ENCODE measurements at regions not wholly inside any gene's neighbourhood (a gene's known extent, or its start where the extent isn't known, plus 50 kb on each side); places are given as distances from the start of the nearest gene placed in this dataset.
"Not testable (repeated sequence)": the region's sequence is repeated elsewhere in the genome, so short reads cannot be mapped to it uniquely, and the experiment has no call there.

GRCh38 chr3:194262176-194262924, 88.8 kb downstream of the CPN2 start:
- DNase-seq (ENCODE audit: low read depth) (no peak), FAIRE-seq (no peak)
- TF ChIP-seq, protein P1, sequence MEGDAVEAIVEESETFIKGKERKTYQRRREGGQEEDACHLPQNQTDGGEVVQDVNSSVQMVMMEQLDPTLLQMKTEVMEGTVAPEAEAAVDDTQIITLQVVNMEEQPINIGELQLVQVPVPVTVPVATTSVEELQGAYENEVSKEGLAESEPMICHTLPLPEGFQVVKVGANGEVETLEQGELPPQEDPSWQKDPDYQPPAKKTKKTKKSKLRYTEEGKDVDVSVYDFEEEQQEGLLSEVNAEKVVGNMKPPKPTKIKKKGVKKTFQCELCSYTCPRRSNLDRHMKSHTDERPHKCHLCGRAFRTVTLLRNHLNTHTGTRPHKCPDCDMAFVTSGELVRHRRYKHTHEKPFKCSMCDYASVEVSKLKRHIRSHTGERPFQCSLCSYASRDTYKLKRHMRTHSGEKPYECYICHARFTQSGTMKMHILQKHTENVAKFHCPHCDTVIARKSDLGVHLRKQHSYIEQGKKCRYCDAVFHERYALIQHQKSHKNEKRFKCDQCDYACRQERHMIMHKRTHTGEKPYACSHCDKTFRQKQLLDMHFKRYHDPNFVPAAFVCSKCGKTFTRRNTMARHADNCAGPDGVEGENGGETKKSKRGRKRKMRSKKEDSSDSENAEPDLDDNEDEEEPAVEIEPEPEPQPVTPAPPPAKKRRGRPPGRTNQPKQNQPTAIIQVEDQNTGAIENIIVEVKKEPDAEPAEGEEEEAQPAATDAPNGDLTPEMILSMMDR (IDR thresholded peaks at IDR 0.05; ENCODE audit: insufficient read depth, low read length, severe bottlenecking), result no peak
- no peak overlapping the region for H3K4me3 ChIP-seq (ENCODE audit: low read depth, low read length)
- no peaks in the 10 kb centered on the region for H3K36me3 ChIP-seq (ENCODE audit: control insufficient read depth, insufficient read depth, low read length)
- H3K27me3 ChIP-seq (ENCODE audit: control insufficient read depth, insufficient read depth, low read length), result no peaks in the 10 kb centered on the region

DNA sequence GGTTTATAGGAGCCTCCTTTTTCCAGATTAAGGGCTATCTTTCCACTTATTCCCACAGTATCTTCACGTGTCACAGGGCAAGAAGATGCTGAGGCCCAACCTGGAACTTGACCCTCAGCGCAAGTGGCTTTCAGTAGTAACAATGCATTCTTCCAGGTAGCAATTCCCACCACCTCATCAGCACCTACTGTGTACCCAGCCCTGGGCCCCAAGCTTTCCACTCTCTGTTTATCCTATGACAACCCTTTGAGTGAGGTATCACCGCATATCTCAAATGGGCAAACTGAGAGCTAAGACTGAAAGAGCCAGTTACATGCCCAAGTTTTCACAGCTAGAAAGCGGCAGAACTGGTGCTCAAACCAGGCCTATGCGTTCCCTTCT, 88.2 kb downstream of the CPN2 start:
- no peak overlapping the region for H3K4me3 ChIP-seq (ENCODE audit: low read depth, low read length)
- H3K36me3 ChIP-seq (ENCODE audit: control insufficient read depth, insufficient read depth, low read length), result no peaks in the 10 kb centered on the region
- FAIRE-seq, result no peak
- DNase-seq (ENCODE audit: low read depth), result no peak
- TF ChIP-seq, protein P1 (IDR thresholded peaks at IDR 0.05; ENCODE audit: insufficient read depth, low read length, severe bottlenecking), result no peak
- no peaks in the 10 kb centered on the region for H3K27me3 ChIP-seq (ENCODE audit: control insufficient read depth, insufficient read depth, low read length)

- not testable (repeated sequence) for H3K36me3 ChIP-seq (ENCODE audit: control insufficient read depth, insufficient read depth, low read length); FAIRE-seq; DNase-seq (ENCODE audit: low read depth); H3K27me3 ChIP-seq (ENCODE audit: control insufficient read depth, insufficient read depth, low read length); H3K4me3 ChIP-seq (ENCODE audit: low read depth, low read length)
These were observed 86.3 kb downstream of the CPN2 start for GRCh38 chr3:194264631-194265504.

GRCh38 chr3:194265505-194265892, 85.6 kb downstream of the CPN2 start:
- TF ChIP-seq, protein P1 (IDR thresholded peaks at IDR 0.05; ENCODE audit: insufficient read depth, low read length, severe bottlenecking), result no peak
- FAIRE-seq (no peak), DNase-seq (ENCODE audit: low read depth) (peak; percentile 55)
- no peaks in the 10 kb centered on the region for H3K36me3 ChIP-seq (ENCODE audit: control insufficient read depth, insufficient read depth, low read length)
- H3K4me3 ChIP-seq (ENCODE audit: low read depth, low read length), result no peak overlapping the region
- H3K27me3 ChIP-seq (ENCODE audit: control insufficient read depth, insufficient read depth, low read length), result no peaks in the 10 kb centered on the region

DNA sequence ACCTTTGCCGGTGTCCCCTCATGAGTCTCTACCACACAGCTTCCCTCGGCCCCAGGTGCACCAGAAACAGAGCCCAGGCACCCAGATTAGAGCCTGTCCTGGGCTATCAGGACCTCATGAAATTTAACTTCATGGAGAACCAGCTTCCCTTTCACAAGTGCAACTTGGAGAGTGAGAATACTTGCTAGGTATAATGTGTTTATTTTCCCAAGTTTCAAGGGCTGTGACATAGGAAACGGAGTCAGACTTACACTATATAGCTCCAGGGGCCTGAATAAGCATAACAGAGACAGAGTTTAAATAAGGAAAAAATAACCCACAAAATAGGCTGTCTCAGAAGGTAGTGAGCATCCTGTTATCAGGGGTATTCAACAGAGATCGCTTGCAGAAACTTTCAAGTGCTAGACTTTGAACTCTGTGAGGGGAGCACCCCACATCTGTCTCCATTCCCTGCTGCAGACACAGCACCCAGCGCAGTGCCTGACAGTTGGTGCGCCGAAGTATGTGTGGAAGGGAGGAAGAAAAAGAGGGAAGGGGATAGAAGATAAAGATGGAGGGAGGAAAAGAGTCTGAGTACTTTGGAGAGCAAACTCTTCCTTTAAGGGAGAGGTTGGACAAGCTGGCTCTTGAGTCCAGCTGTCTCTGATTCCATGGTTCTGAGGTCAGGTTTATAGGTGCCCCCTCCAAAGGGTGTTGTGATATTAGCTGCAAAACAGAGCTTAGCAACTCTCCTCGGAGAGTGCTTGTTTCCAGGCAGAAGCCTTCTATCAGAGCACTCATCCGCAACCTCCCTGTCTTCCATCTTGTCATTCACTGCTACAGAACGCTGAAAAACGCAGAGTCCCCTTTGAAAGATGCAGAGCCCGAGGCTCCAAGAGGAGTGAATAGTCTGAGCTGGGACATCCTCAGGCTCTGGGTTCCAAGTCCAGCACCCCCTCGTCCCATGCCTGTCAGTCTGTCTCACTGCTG, 84.8 kb downstream of the CPN2 start:
- DNase-seq (ENCODE audit: low read depth), result no peak
- no peak overlapping the region for H3K4me3 ChIP-seq (ENCODE audit: low read depth, low read length)
- FAIRE-seq, result no peak
- no peaks in the 10 kb centered on the region for H3K27me3 ChIP-seq (ENCODE audit: control insufficient read depth, insufficient read depth, low read length)
- H3K36me3 ChIP-seq (ENCODE audit: control insufficient read depth, insufficient read depth, low read length), result no peaks in the 10 kb centered on the region
- TF ChIP-seq, protein P1 (IDR thresholded peaks at IDR 0.05; ENCODE audit: insufficient read depth, low read length, severe bottlenecking), result no peak

Data from bronchial epithelial cell (primary cell).